ENCODE measurements at regions not wholly inside any gene's neighbourhood (a gene's known extent, or its start where the extent isn't known, plus 50 kb on each side); places are given as distances from the start of the nearest gene placed in this dataset.

- H3K9me3 ChIP-seq (ENCODE audit: insufficient read depth, low read depth) = no peaks in the 10 kb centered on the region
- H3K36me3 ChIP-seq (ENCODE audit: low read depth) = no peaks in the 10 kb centered on the region
- no TSS peak for BruUV-seq (replicated peaks)
- no peaks in the 10 kb centered on the region for H3K79me2 ChIP-seq (ENCODE audit: low read depth)
- ChIA-PET POLR2A (ENCODE audit: unreplicated experiment) (no interaction called here), CTCF (no interaction called here)
- no peaks in the 10 kb centered on the region for H3K27me3 ChIP-seq (ENCODE audit: insufficient read depth, low read depth)
- H4K20me1 ChIP-seq (ENCODE audit: insufficient read depth) = no peaks in the 10 kb centered on the region
- no peak overlapping the region for H3K4me3 ChIP-seq
- no peak overlapping the region for H3K4me2 ChIP-seq
- TF ChIP-seq EZH2 (IDR thresholded peaks at IDR 0.05; ENCODE audit: low read depth) = no peak
- H3K27ac ChIP-seq = no peak overlapping the region
- H2AFZ ChIP-seq = no peak overlapping the region
- DNase-seq = no peak
- H3K9me2 ChIP-seq (ENCODE audit: insufficient read depth) = no peaks in the 10 kb centered on the region
- intact Hi-C loops (cut with micrococcal nuclease; ENCODE audit: unreplicated experiment) = no loop called here
- H3K4me1 ChIP-seq (replicated peaks; ENCODE audit: insufficient read depth) = no peaks in the 10 kb centered on the region
- no peaks in the 10 kb centered on the region for H3F3A ChIP-seq (ENCODE audit: insufficient read depth, low read depth)
These were observed 91.9 kb upstream of the ATG10 start for GRCh38 chr5:81879936-81880335.

- CTCF ChIA-PET = no interaction called here
- POLR2A ChIA-PET (ENCODE audit: unreplicated experiment) = no interaction called here
- DNase-seq = no peak
These were observed 93.5 kb upstream of the ATG10 start for GRCh38 chr5:81878333-81878732.

GRCh38 chr5:81866994-81867393 lies 104.8 kb upstream of the ATG10 start:
- Histone ChIP-seq H3K27ac (no peak overlapping the region), H3F3A (ENCODE audit: insufficient read depth, low read depth) (no peaks in the 10 kb centered on the region), H3K27me3 (ENCODE audit: insufficient read depth, low read depth) (no peaks in the 10 kb centered on the region), H3K36me3 (ENCODE audit: low read depth) (no peaks in the 10 kb centered on the region), H2AFZ (no peak overlapping the region), H3K4me3 (no peak overlapping the region), H3K9me2 (ENCODE audit: insufficient read depth) (no peaks in the 10 kb centered on the region), H3K4me2 (no peak overlapping the region), H4K20me1 (ENCODE audit: insufficient read depth) (no peaks in the 10 kb centered on the region), H3K9me3 (ENCODE audit: insufficient read depth, low read depth) (no peaks in the 10 kb centered on the region), H3K79me2 (ENCODE audit: low read depth) (no peaks in the 10 kb centered on the region), H3K4me1 (replicated peaks; ENCODE audit: insufficient read depth) (no peaks in the 10 kb centered on the region)
- CTCF ChIA-PET = no interaction called here
- BruUV-seq (replicated peaks) = no TSS peak
- intact Hi-C loops (cut with micrococcal nuclease; ENCODE audit: unreplicated experiment) = no loop called here
- TF ChIP-seq EZH2 (IDR thresholded peaks at IDR 0.05; ENCODE audit: low read depth) (no peak), CTCF (conservative IDR thresholded peaks at IDR 0.05) (no peak)
- DNase-seq = no peak
- POLR2A ChIA-PET (ENCODE audit: unreplicated experiment) = no interaction called here

More at GRCh38 chr5:81878333-81878732, 93.5 kb upstream of the ATG10 start:
- TF ChIP-seq EZH2 (IDR thresholded peaks at IDR 0.05; ENCODE audit: low read depth) (no peak), CTCF (conservative IDR thresholded peaks at IDR 0.05) (no peak)
- no peak overlapping the region for H3K27ac ChIP-seq
- BruUV-seq (replicated peaks) = no TSS peak
- intact Hi-C loops (cut with micrococcal nuclease; ENCODE audit: unreplicated experiment) = no loop called here
- no peaks in the 10 kb centered on the region for H3K27me3 ChIP-seq (ENCODE audit: insufficient read depth, low read depth)
- H4K20me1 ChIP-seq (ENCODE audit: insufficient read depth) = no peaks in the 10 kb centered on the region
- H2AFZ ChIP-seq = no peak overlapping the region
- no peaks in the 10 kb centered on the region for H3K79me2 ChIP-seq (ENCODE audit: low read depth)
- no peaks in the 10 kb centered on the region for H3K36me3 ChIP-seq (ENCODE audit: low read depth)
- H3K9me3 ChIP-seq (ENCODE audit: insufficient read depth, low read depth) = no peaks in the 10 kb centered on the region
- no peak overlapping the region for H3K4me3 ChIP-seq
- H3F3A ChIP-seq (ENCODE audit: insufficient read depth, low read depth) = no peaks in the 10 kb centered on the region
- H3K9me2 ChIP-seq (ENCODE audit: insufficient read depth) = no peaks in the 10 kb centered on the region
- H3K4me2 ChIP-seq = no peak overlapping the region
- H3K4me1 ChIP-seq (replicated peaks; ENCODE audit: insufficient read depth) = no peaks in the 10 kb centered on the region

- BruUV-seq (replicated peaks) = no TSS peak
- CTCF ChIA-PET = no interaction called here
- POLR2A ChIA-PET (ENCODE audit: unreplicated experiment) = no interaction called here
- no peak overlapping the region for H3K4me3 ChIP-seq
- no peak for TF ChIP-seq EZH2 (IDR thresholded peaks at IDR 0.05; ENCODE audit: low read depth)
- TF ChIP-seq CTCF (conservative IDR thresholded peaks at IDR 0.05) = no peak
- no peak overlapping the region for H3K4me2 ChIP-seq
- no peaks in the 10 kb centered on the region for H3K79me2 ChIP-seq (ENCODE audit: low read depth)
- no peaks in the 10 kb centered on the region for H3F3A ChIP-seq (ENCODE audit: insufficient read depth, low read depth)
- H3K36me3 ChIP-seq (ENCODE audit: low read depth) = no peaks in the 10 kb centered on the region
- H3K27ac ChIP-seq = no peak overlapping the region
- no peaks in the 10 kb centered on the region for H3K27me3 ChIP-seq (ENCODE audit: insufficient read depth, low read depth)
- no peaks in the 10 kb centered on the region for H4K20me1 ChIP-seq (ENCODE audit: insufficient read depth)
- no peak for DNase-seq
- H3K4me1 ChIP-seq (replicated peaks; ENCODE audit: insufficient read depth) = no peaks in the 10 kb centered on the region
- H2AFZ ChIP-seq = no peak overlapping the region; the same call in 1 of the 2 replicates
- no peaks in the 10 kb centered on the region for H3K9me2 ChIP-seq (ENCODE audit: insufficient read depth)
- intact Hi-C loops (cut with micrococcal nuclease; ENCODE audit: unreplicated experiment) = no loop called here
- H3K9me3 ChIP-seq (ENCODE audit: insufficient read depth, low read depth) = no peaks in the 10 kb centered on the region
These were observed 109.9 kb upstream of the SSBP2 start for GRCh38 chr5:81860778-81861177.

Data from PC-9 (cell line).